H9 (cell line): ENCODE measurements at regions not wholly inside any gene's neighbourhood (a gene's known extent, or its start where the extent isn't known, plus 50 kb on each side); places are given as distances from the start of the nearest gene placed in this dataset.

Source experiments
- DNase-seq: peaks from one replicate; pipeline ENCODE4 v3.0.0-alpha.2; 2017
- H2AFZ ChIP-seq: one replicate; pipeline ENCODE4 v1.6.1; 2013; ENCODE audit warnings: mild to moderate bottlenecking, low read length, control low read depth, moderate library complexity
- H2AK5ac ChIP-seq: 2 replicates; pipeline ENCODE4 v1.6.1; 2013; ENCODE audit warnings: low read length, control low read depth, mixed read lengths; ENCODE audit not compliant: insufficient read length
- H2BK120ac ChIP-seq: one replicate; pipeline ENCODE4 v1.6.1; 2013; ENCODE audit warnings: low read depth, mild to moderate bottlenecking, low read length, control low read depth, inconsistent platforms; ENCODE audit not compliant: poor library complexity, severe bottlenecking
- H2BK12ac ChIP-seq: 2 replicates; pipeline ENCODE4 v1.6.1; 2013; ENCODE audit warnings: low read length, control low read depth, mixed read lengths, low read depth; ENCODE audit not compliant: insufficient read length
- H2BK15ac ChIP-seq: 2 replicates; pipeline ENCODE4 v1.6.1; 2013; ENCODE audit warnings: low read depth, low read length, control low read depth
- H2BK20ac ChIP-seq: one replicate; pipeline ENCODE4 v1.6.1; 2013; ENCODE audit warnings: low read depth, mild to moderate bottlenecking, low read length, control low read depth, inconsistent platforms; ENCODE audit not compliant: poor library complexity, severe bottlenecking
- H2BK5ac ChIP-seq: 2 replicates; pipeline ENCODE4 v1.6.1; 2013; ENCODE audit warnings: low read length, control low read depth, mixed read lengths; ENCODE audit not compliant: insufficient read length
- H3K14ac ChIP-seq: 2 replicates; pipeline ENCODE4 v1.6.1; 2013; ENCODE audit warnings: low read length, control low read depth; ENCODE audit not compliant: insufficient read depth
- H3K18ac ChIP-seq: 2 replicates; pipeline ENCODE4 v1.6.1; 2013; ENCODE audit warnings: low read depth, mild to moderate bottlenecking, mixed read lengths, low read length, control low read depth; ENCODE audit not compliant: insufficient read length
- H3K23ac ChIP-seq: 2 replicates; pipeline ENCODE4 v1.6.1; 2013; ENCODE audit warnings: low read length, control low read depth, mixed read lengths, low read depth; ENCODE audit not compliant: insufficient read length
- H3K23me2 ChIP-seq: 2 replicates; pipeline ENCODE4 v1.6.1; 2013; ENCODE audit warnings: low read depth, mild to moderate bottlenecking, mixed read lengths, low read length, control low read depth; ENCODE audit not compliant: insufficient read length, poor library complexity, severe bottlenecking
- H3K27ac ChIP-seq: 2 replicates; pipeline ENCODE4 v1.5.1; 2013; ENCODE audit warnings: low read length, control low read depth, mixed read lengths, low read depth; ENCODE audit not compliant: insufficient read length
- H3K27me3 ChIP-seq: 2 replicates; pipeline ENCODE4 v1.6.1; 2013; ENCODE audit warnings: low read length, control low read depth, inconsistent platforms; ENCODE audit not compliant: insufficient read depth
- H3K4ac ChIP-seq: 2 replicates; pipeline ENCODE4 v1.6.1; 2013; ENCODE audit warnings: low read depth, mild to moderate bottlenecking, control low read depth, inconsistent platforms, low read length, moderate library complexity
- H3K4me1 ChIP-seq: 2 replicates; pipeline ENCODE4 v1.6.1; 2013; ENCODE audit warnings: low read length, control low read depth, inconsistent platforms; ENCODE audit not compliant: insufficient read depth
- H3K4me2 ChIP-seq: 2 replicates; pipeline ENCODE4 v1.6.1; 2013; ENCODE audit warnings: low read length, control low read depth, mixed read lengths; ENCODE audit not compliant: insufficient read length, insufficient read depth
- H3K56ac ChIP-seq: 2 replicates; pipeline ENCODE4 v1.6.1; 2013; ENCODE audit warnings: low read depth, mild to moderate bottlenecking, mixed read lengths, low read length, control low read depth; ENCODE audit not compliant: insufficient read length
- H3K79me1 ChIP-seq: 2 replicates; pipeline ENCODE4 v1.6.1; 2013; ENCODE audit warnings: low read depth, mild to moderate bottlenecking, moderate library complexity, low read length, control low read depth, inconsistent platforms; ENCODE audit not compliant: insufficient read depth, poor library complexity, severe bottlenecking
- H3K79me2 ChIP-seq: 2 replicates; pipeline ENCODE4 v1.6.1; 2013; ENCODE audit warnings: low read length, control low read depth, inconsistent platforms; ENCODE audit not compliant: insufficient read depth
- H3K9ac ChIP-seq: 2 replicates; pipeline ENCODE4 v1.6.1; 2013; ENCODE audit warnings: low read length, control low read depth, mixed read lengths; ENCODE audit not compliant: insufficient read length; ENCODE audit errors: extremely low read depth
- H3K9me3 ChIP-seq: one replicate; pipeline ENCODE4 v1.6.1; 2013; ENCODE audit warnings: low read depth, low read length, inconsistent platforms; ENCODE audit not compliant: control insufficient read depth
- H3T11ph ChIP-seq: one replicate; pipeline ENCODE4 v1.6.1; 2013; ENCODE audit warnings: mild to moderate bottlenecking, low read length, control low read depth, inconsistent platforms
- H4K20me1 ChIP-seq: one replicate; pipeline ENCODE4 v1.6.1; 2013; ENCODE audit not compliant: control insufficient read depth, insufficient read length, insufficient read depth
- H4K5ac ChIP-seq: 2 replicates; pipeline ENCODE4 v1.6.1; 2013; ENCODE audit warnings: low read depth, mild to moderate bottlenecking, mixed read lengths, low read length, control low read depth; ENCODE audit not compliant: insufficient read length
- H4K8ac ChIP-seq: replicated peaks from 2 replicates; pipeline ENCODE4 v1.6.1; 2013; ENCODE audit warnings: low read length, control low read depth, mixed read lengths, low read depth; ENCODE audit not compliant: insufficient read length
- H4K91ac ChIP-seq: 2 replicates; pipeline ENCODE4 v1.6.1; 2013; ENCODE audit warnings: low read depth, mild to moderate bottlenecking, moderate library complexity, mixed read lengths, low read length, control low read depth; ENCODE audit not compliant: insufficient read length
- H3K27ac Mint-ChIP-seq, 3 experiments: 2 replicates in 2 of 3; 3 replicates in 1 of 3; pipeline ENCODE4 v1.8.0; 2020 to 2021; ENCODE audit warnings: mixed read lengths in 3 of 3, mild to moderate bottlenecking in 1 of 3, moderate library complexity in 1 of 3
- H3K27me3 Mint-ChIP-seq: 2 replicates; pipeline ENCODE4 v1.8.0; 2021; ENCODE audit warnings: low read depth, mild to moderate bottlenecking, moderate library complexity, mixed read lengths
- H3K36me3 Mint-ChIP-seq, 3 experiments: 2 replicates in 2 of 3; 3 replicates in 1 of 3; pipeline ENCODE4 v1.8.0; 2020 to 2021; ENCODE audit warnings: low read depth in 3 of 3, mixed read lengths in 3 of 3; ENCODE audit not compliant: insufficient read depth in 1 of 3
- H3K4me1 Mint-ChIP-seq, 2 experiments: 2 replicates each; pipeline ENCODE4 v1.8.0; 2020; ENCODE audit warnings: mixed read lengths in 2 of 2
- H3K4me3 Mint-ChIP-seq, 2 experiments: 2 replicates in 1 of 2; 3 replicates in 1 of 2; pipeline ENCODE4 v1.8.0; 2020 to 2021; ENCODE audit warnings: mild to moderate bottlenecking in 2 of 2, mixed read lengths in 2 of 2, moderate library complexity in 1 of 2
- H3K9me3 Mint-ChIP-seq, 2 experiments: 2 replicates in 1 of 2; 3 replicates in 1 of 2; pipeline ENCODE4 v1.8.0; 2020; ENCODE audit warnings: mild to moderate bottlenecking in 2 of 2, mixed read lengths in 2 of 2, moderate library complexity in 1 of 2
- WGBS: extraction: QIAGEN DNeasy Blood & Tissue Kit; methylation state at CpG from one replicate; pipeline ENCODE4 v1.1.7; 2013; ENCODE audit warnings: missing lambda C conversion rate, low lambda C conversion rate, mixed read lengths; ENCODE audit not compliant: insufficient read length; ENCODE audit errors: extremely low coverage; 5-methylcytosine and 5-hydroxymethylcytosine counted together
- TF ChIP-seq, protein P1 (sequence below): fragments of 200-600 bp; sonication (generic); conservative IDR thresholded peaks from 3 replicates; pipeline ENCODE4 v1.8.0; 2021; ENCODE audit warnings: antibody characterized with exemption, mild to moderate bottlenecking

DNA sequence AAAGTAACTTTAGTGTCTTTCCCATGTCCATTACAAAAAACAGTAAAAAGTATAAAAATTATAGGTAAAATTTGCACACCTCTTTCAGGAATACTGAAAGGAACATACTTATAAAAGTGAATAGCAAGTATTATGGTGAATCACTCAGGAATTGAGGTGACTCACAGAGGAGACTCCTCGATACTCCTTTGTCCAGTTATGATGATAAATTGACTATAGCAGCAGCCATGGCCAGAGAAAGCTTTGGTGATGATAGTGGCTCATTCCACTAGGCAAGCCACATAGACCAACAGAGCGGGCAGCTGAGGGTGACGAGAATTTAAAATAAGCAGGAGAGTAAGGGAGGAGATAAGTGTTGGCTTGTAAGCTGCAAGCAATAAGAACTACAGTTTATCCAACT, 1231.1 kb upstream of the CELF2 start:
- Histone ChIP-seq H4K91ac (no peak overlapping the region), H3K9ac (no peak overlapping the region), H3K79me1 (no peaks in the 10 kb centered on the region), H3K14ac (no peak overlapping the region), H2AFZ (no peak overlapping the region), H3K27ac (no peak overlapping the region), H3K23ac (no peak overlapping the region), H2AK5ac (no peak overlapping the region), H3K4ac (no peak overlapping the region), H3K56ac (no peak overlapping the region), H3K27me3 (no peaks in the 10 kb centered on the region), H3K23me2 (no peaks in the 10 kb centered on the region), H4K5ac (no peak overlapping the region), H2BK12ac (no peak overlapping the region), H3K4me2 (no peak overlapping the region), H2BK120ac (no peak overlapping the region), H2BK20ac (no peak overlapping the region), H3K4me1 (no peaks in the 10 kb centered on the region; the same call in 1 of the 2 replicates), H2BK15ac (no peak overlapping the region), H3T11ph (no peak overlapping the region), H3K18ac (no peak overlapping the region), H4K8ac (no peak overlapping the region), H4K20me1 (no peaks in the 10 kb centered on the region), H3K79me2 (no peaks in the 10 kb centered on the region), H2BK5ac (no peak overlapping the region), H3K9me3 (no peaks in the 10 kb centered on the region)
- TF ChIP-seq, protein P1, sequence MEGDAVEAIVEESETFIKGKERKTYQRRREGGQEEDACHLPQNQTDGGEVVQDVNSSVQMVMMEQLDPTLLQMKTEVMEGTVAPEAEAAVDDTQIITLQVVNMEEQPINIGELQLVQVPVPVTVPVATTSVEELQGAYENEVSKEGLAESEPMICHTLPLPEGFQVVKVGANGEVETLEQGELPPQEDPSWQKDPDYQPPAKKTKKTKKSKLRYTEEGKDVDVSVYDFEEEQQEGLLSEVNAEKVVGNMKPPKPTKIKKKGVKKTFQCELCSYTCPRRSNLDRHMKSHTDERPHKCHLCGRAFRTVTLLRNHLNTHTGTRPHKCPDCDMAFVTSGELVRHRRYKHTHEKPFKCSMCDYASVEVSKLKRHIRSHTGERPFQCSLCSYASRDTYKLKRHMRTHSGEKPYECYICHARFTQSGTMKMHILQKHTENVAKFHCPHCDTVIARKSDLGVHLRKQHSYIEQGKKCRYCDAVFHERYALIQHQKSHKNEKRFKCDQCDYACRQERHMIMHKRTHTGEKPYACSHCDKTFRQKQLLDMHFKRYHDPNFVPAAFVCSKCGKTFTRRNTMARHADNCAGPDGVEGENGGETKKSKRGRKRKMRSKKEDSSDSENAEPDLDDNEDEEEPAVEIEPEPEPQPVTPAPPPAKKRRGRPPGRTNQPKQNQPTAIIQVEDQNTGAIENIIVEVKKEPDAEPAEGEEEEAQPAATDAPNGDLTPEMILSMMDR, result no peak
- Mint-ChIP-seq H3K4me3 (no peak overlapping the region), H3K27ac (no peak overlapping the region), H3K36me3 (no peaks in the 10 kb centered on the region; a peak in 1 of 7 replicates), H3K27me3 (no peaks in the 10 kb centered on the region), H3K4me1 (peaks cover 11 to 20% of the 10 kb centered on the region in 2 experiments), H3K9me3 (no peaks in the 10 kb centered on the region)
- no peak for DNase-seq
- WGBS, result no CpG with 5 or more reads among the region's 3 CpGs
